GM23248 (cell line): ENCODE measurements at regions not wholly inside any gene's neighbourhood (a gene's known extent, or its start where the extent isn't known, plus 50 kb on each side); places are given as distances from the start of the nearest gene placed in this dataset.

Source experiments
- DNase-seq: peaks from one replicate; pipeline ENCODE4 v3.0.0-alpha.2; 2015
- H2AFZ ChIP-seq: fragments of 200-600 bp; sonication (generic); 2 replicates; pipeline ENCODE4 v1.6.1; 2016; ENCODE audit warnings: antibody characterized with exemption
- H3F3A ChIP-seq: fragments of 200-600 bp; sonication (generic); 2 replicates; pipeline ENCODE4 v1.6.1; 2016; ENCODE audit warnings: mild to moderate bottlenecking, antibody characterized with exemption, mixed run types; ENCODE audit not compliant: insufficient read depth
- H3K27ac ChIP-seq: fragments of 200-600 bp; sonication (generic); 2 replicates; pipeline ENCODE4 v1.5.1; 2016; ENCODE audit warnings: mild to moderate bottlenecking
- H3K27me3 ChIP-seq: fragments of 200-600 bp; sonication (generic); replicated peaks from 2 replicates; pipeline ENCODE4 v1.6.1; 2016; ENCODE audit warnings: mild to moderate bottlenecking; ENCODE audit not compliant: insufficient read depth
- H3K36me3 ChIP-seq: fragments of 200-600 bp; sonication (generic); 2 replicates; pipeline ENCODE4 v1.6.1; 2016; ENCODE audit warnings: low read depth, mild to moderate bottlenecking
- H3K4me1 ChIP-seq: fragments of 200-600 bp; sonication (generic); 2 replicates; pipeline ENCODE4 v1.6.1; 2016; ENCODE audit warnings: mild to moderate bottlenecking; ENCODE audit not compliant: insufficient read depth
- H3K4me2 ChIP-seq: fragments of 200-600 bp; sonication (generic); one replicate; pipeline ENCODE4 v1.6.1; 2016; ENCODE audit warnings: mild to moderate bottlenecking; ENCODE audit not compliant: unreplicated experiment
- H3K4me3 ChIP-seq: fragments of 200-600 bp; sonication (generic); 2 replicates; pipeline ENCODE4 v1.5.1; 2016; ENCODE audit warnings: mild to moderate bottlenecking
- H3K79me2 ChIP-seq: fragments of 200-600 bp; sonication (generic); 2 replicates; pipeline ENCODE4 v1.6.1; 2016; ENCODE audit warnings: mild to moderate bottlenecking; ENCODE audit not compliant: insufficient read depth
- H3K9ac ChIP-seq: fragments of 200-600 bp; sonication (generic); 2 replicates; pipeline ENCODE4 v1.6.1; 2016; ENCODE audit warnings: mild to moderate bottlenecking
- H3K9me2 ChIP-seq: fragments of 200-600 bp; sonication (generic); 2 replicates; pipeline ENCODE4 v1.6.1; 2016; ENCODE audit warnings: mixed run types, mild to moderate bottlenecking, moderate library complexity; ENCODE audit not compliant: insufficient read depth
- H3K9me3 ChIP-seq: fragments of 200-600 bp; sonication (generic); one replicate; pipeline ENCODE4 v1.6.1; 2017; ENCODE audit warnings: low read depth
- H4K20me1 ChIP-seq: fragments of 200-600 bp; sonication (generic); 2 replicates; pipeline ENCODE4 v1.6.0; 2016; ENCODE audit not compliant: insufficient read depth
- EZH2 ChIP-seq: fragments of 200-600 bp; sonication (generic); IDR thresholded peaks from 2 replicates; pipeline ENCODE4 v1.6.1; 2018; ENCODE audit warnings: antibody characterized with exemption, mild to moderate bottlenecking; ENCODE audit not compliant: insufficient read depth, poor library complexity, severe bottlenecking
- EZH2phosphoT487 ChIP-seq: fragments of 200-600 bp; sonication (generic); IDR thresholded peaks from 2 replicates; pipeline ENCODE4 v1.6.1; 2018; ENCODE audit warnings: antibody characterized with exemption, moderate library complexity, mild to moderate bottlenecking, low read depth; ENCODE audit not compliant: insufficient read depth
- WGBS, 2 experiments: methylation state at CpG; one replicate each; pipeline ENCODE4 v1.1.6; 2015 to 2017; ENCODE audit warnings: low lambda C conversion rate in 2 of 2, low coverage in 1 of 2; ENCODE audit errors: missing lambda C conversion rate in 2 of 2; 5-methylcytosine and 5-hydroxymethylcytosine counted together
- in situ Hi-C: fragments of 300-500 bp; cut with MboI; formaldehyde crosslinking; loops from 2 replicates; pipeline ENCODE4 v1.15.0; 2020

GRCh38 chr12:76957301-76957700 is 78.5 kb upstream of the CSRP2 start:
- in situ Hi-C loops = no loop called here
- no peaks in the 10 kb centered on the region for H3K79me2 ChIP-seq
- H3K27me3 ChIP-seq = no peaks in the 10 kb centered on the region
- no peaks in the 10 kb centered on the region for H3K9me2 ChIP-seq
- H3F3A ChIP-seq = no peaks in the 10 kb centered on the region
- no peaks in the 10 kb centered on the region for H3K4me1 ChIP-seq
- no peak overlapping the region for H3K27ac ChIP-seq
- H3K4me2 ChIP-seq = no peak overlapping the region
- no peaks in the 10 kb centered on the region for H3K9me3 ChIP-seq
- H3K36me3 ChIP-seq = no peaks in the 10 kb centered on the region
- no peaks in the 10 kb centered on the region for H4K20me1 ChIP-seq
- no peak for DNase-seq
- no peak overlapping the region for H2AFZ ChIP-seq
- TF ChIP-seq EZH2 (no peak), EZH2phosphoT487 (no peak)
- H3K4me3 ChIP-seq = no peak overlapping the region
- H3K9ac ChIP-seq = no peak overlapping the region

GRCh38 chr12:76952995-76953394 is 74.2 kb upstream of the CSRP2 start:
- no peaks in the 10 kb centered on the region for H3K9me2 ChIP-seq
- H4K20me1 ChIP-seq = no peaks in the 10 kb centered on the region
- DNase-seq = peak; percentile 10
- WGBS, 2 experiments = 30 to 44% methylated on average over 2 of the region's 2 CpGs
- no peak overlapping the region for H3K9ac ChIP-seq
- no peak overlapping the region for H3K4me2 ChIP-seq
- H2AFZ ChIP-seq = no peak overlapping the region
- H3K27ac ChIP-seq = no peak overlapping the region
- no peaks in the 10 kb centered on the region for H3K79me2 ChIP-seq
- H3K9me3 ChIP-seq = no peaks in the 10 kb centered on the region
- H3K4me3 ChIP-seq = no peak overlapping the region
- no peaks in the 10 kb centered on the region for H3K4me1 ChIP-seq
- H3K27me3 ChIP-seq = no peaks in the 10 kb centered on the region
- no peaks in the 10 kb centered on the region for H3K36me3 ChIP-seq
- H3F3A ChIP-seq = no peaks in the 10 kb centered on the region
- in situ Hi-C loops = no loop called here
- TF ChIP-seq EZH2phosphoT487 (no peak), EZH2 (no peak)

- in situ Hi-C loops = no loop called here
- Histone ChIP-seq H3F3A (peaks cover 7% of the 10 kb centered on the region), H3K4me2 (no peak overlapping the region), H3K27ac (no peak overlapping the region), H3K79me2 (no peaks in the 10 kb centered on the region), H3K9me3 (no peaks in the 10 kb centered on the region), H3K36me3 (no peaks in the 10 kb centered on the region), H3K4me3 (no peak overlapping the region), H3K4me1 (peaks cover 18% of the 10 kb centered on the region), H4K20me1 (no peaks in the 10 kb centered on the region), H3K27me3 (no peaks in the 10 kb centered on the region), H2AFZ (no peak overlapping the region), H3K9ac (no peak overlapping the region), H3K9me2 (no peaks in the 10 kb centered on the region)
- WGBS, 2 experiments = 64 to 74% methylated on average over 3 of the region's 3 CpGs
- TF ChIP-seq EZH2 = no peak
- TF ChIP-seq EZH2phosphoT487 = no peak
- no peak for DNase-seq
Measured at GRCh38 chr12:76948879-76949278, 70.1 kb upstream of the CSRP2 start.

GRCh38 chr12:76947304-76947703 is 68.5 kb upstream of the CSRP2 start:
- in situ Hi-C loops = no loop called here
- TF ChIP-seq EZH2phosphoT487 (no peak), EZH2 (no peak)
- no peak overlapping the region for H3K4me2 ChIP-seq
- H3K4me1 ChIP-seq = peaks cover 34% of the 10 kb centered on the region
- no peaks in the 10 kb centered on the region for H4K20me1 ChIP-seq
- H3K9me3 ChIP-seq = no peaks in the 10 kb centered on the region
- no peaks in the 10 kb centered on the region for H3K27me3 ChIP-seq
- no peak overlapping the region for H3K4me3 ChIP-seq
- WGBS, 2 experiments = 90 to 94% methylated on average over 3 of the region's 3 CpGs
- no peak for DNase-seq
- no peaks in the 10 kb centered on the region for H3K36me3 ChIP-seq
- no peak overlapping the region for H3K9ac ChIP-seq
- H3K27ac ChIP-seq = no peak overlapping the region
- no peaks in the 10 kb centered on the region for H3K9me2 ChIP-seq
- peaks cover 23% of the 10 kb centered on the region for H3F3A ChIP-seq
- no peaks in the 10 kb centered on the region for H3K79me2 ChIP-seq
- H2AFZ ChIP-seq = no peak overlapping the region

- peaks cover 29% of the 10 kb centered on the region for H3F3A ChIP-seq
- no peaks in the 10 kb centered on the region for H4K20me1 ChIP-seq
- no peak overlapping the region for H3K9ac ChIP-seq
- H3K36me3 ChIP-seq = no peaks in the 10 kb centered on the region
- peaks cover 41% of the 10 kb centered on the region for H3K4me1 ChIP-seq
- H3K4me2 ChIP-seq = peak overlapping the region; percentile 44
- no peaks in the 10 kb centered on the region for H3K9me3 ChIP-seq
- H2AFZ ChIP-seq = no peak overlapping the region
- in situ Hi-C loops = no loop called here
- no peak overlapping the region for H3K4me3 ChIP-seq
- no peaks in the 10 kb centered on the region for H3K27me3 ChIP-seq
- no peak overlapping the region for H3K27ac ChIP-seq
- H3K9me2 ChIP-seq = no peaks in the 10 kb centered on the region
- TF ChIP-seq EZH2 (no peak), EZH2phosphoT487 (no peak)
- 84 to 85% methylated on average over 6 of the region's 6 CpGs for WGBS, 2 experiments
- peak; percentile 29 for DNase-seq
- H3K79me2 ChIP-seq = no peaks in the 10 kb centered on the region
Measured at GRCh38 chr12:76946446-76946845, 67.6 kb upstream of the CSRP2 start.
